ENCODE measurements at regions not wholly inside any gene's neighbourhood (a gene's known extent, or its start where the extent isn't known, plus 50 kb on each side); places are given as distances from the start of the nearest gene placed in this dataset.

GRCh38 chr2:11029136-11029535 lies 117.4 kb downstream of the KCNF1 start (continued):
- TF ChIP-seq EGR1 (IDR thresholded peaks at IDR 0.05; ENCODE audit: borderline replicate concordance, low read depth, low read length): no peak
- no peak for TF ChIP-seq SP2 (IDR thresholded peaks at IDR 0.05; ENCODE audit: low read length)
- TF ChIP-seq RAD21 (IDR thresholded peaks at IDR 0.05 in 1 of 2, conservative IDR thresholded peaks at IDR 0.05 in 1 of 2; ENCODE audit: low read depth in 2 of 2, low read length in 2 of 2): no peak
- no peak for TF ChIP-seq JUN (IDR thresholded peaks at IDR 0.05; ENCODE audit: low read depth, low read length)

All from H1 (cell line).